ENCODE measurements at regions not wholly inside any gene's neighbourhood (a gene's known extent, or its start where the extent isn't known, plus 50 kb on each side); places are given as distances from the start of the nearest gene placed in this dataset.

DNA sequence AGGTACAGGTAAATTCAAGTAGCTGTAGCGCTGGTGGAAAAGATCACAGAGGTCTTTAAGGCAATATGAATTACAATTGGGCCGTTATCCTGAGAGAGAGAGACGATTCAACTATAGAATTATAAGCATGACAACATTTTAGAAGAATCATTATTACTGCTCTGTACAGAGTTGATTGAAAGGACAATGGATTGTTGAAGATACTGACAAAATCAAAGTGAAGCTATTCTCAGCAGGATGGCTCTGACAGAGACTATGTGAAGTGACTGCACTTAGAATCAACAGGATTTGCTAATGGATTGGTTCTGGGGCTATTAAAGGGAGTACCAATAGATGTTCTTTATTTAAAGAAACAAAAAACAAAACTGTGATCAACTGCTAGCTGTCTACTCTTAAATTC, 634.8 kb upstream of the GRM3 start:
- DNase-seq (ENCODE audit: low spot score): no peak
- Histone ChIP-seq H3K27me3 (no peaks in the 10 kb centered on the region), H3K4me3 (no peak overlapping the region), H3K4me1 (no peaks in the 10 kb centered on the region), H3K36me3 (no peaks in the 10 kb centered on the region), H3K27ac (no peak overlapping the region), H3K9me3 (no peaks in the 10 kb centered on the region)
- no peak for TF ChIP-seq CTCF (IDR thresholded peaks at IDR 0.05)

DNA sequence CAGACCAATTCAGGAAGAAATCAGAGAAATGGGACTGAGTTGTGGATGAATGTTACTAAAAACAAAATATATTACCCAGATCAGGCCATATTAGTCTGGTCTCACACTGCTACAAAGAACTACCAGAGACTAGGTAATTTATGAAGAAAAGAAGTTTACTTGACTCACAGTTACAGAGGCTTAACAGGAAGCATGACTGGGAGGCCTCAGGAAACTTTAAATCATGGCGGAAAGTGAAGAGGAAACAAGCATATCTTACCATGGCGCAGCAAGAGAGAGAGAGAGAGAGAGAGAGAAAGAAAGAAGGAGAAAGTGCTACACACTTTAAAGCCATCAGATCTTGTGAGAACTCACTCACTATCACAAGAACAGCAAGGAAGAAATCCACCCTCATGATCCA, 636.8 kb upstream of the GRM3 start:
- TF ChIP-seq CTCF (IDR thresholded peaks at IDR 0.05): no peak
- Histone ChIP-seq H3K27ac (no peak overlapping the region), H3K4me3 (no peak overlapping the region), H3K36me3 (no peaks in the 10 kb centered on the region), H3K9me3 (peaks cover 3 to 9% of the 10 kb centered on the region in 2 donors), H3K4me1 (no peaks in the 10 kb centered on the region), H3K27me3 (no peaks in the 10 kb centered on the region)
- DNase-seq (ENCODE audit: low spot score): no peak

GRCh38 chr7:86002858-86003257, 640.9 kb upstream of the GRM3 start:
- Histone ChIP-seq H3K27me3 (no peaks in the 10 kb centered on the region), H3K9me3 (peaks cover 8 to 19% of the 10 kb centered on the region in 2 donors), H3K27ac (no peak overlapping the region), H3K36me3 (no peaks in the 10 kb centered on the region), H3K4me3 (no peak overlapping the region), H3K4me1 (no peaks in the 10 kb centered on the region)
- no peak for DNase-seq (ENCODE audit: low spot score)
- TF ChIP-seq CTCF (IDR thresholded peaks at IDR 0.05): no peak

DNA sequence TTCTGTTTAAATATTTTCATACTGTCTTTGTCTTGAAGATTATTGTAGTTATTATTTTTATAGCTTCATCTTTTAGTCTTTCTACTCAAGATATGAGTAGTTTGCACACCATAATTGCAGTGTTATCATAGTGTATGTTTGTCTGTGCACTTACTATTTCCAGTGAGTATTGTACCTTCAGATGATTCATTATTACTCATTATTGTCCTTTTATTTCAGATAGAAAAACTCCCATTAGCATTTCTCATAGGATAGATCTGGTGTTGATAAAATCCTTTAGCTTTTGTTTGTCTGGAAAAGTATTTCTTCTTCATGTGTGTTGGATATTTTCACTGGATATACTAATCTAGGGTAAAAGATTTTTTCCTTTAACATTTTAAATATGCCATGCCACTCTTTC, 646.2 kb upstream of the GRM3 start:
- peaks cover 8 to 16% of the 10 kb centered on the region in 2 donors for H3K9me3 ChIP-seq
- no peak overlapping the region for H3K27ac ChIP-seq
- no peaks in the 10 kb centered on the region for H3K4me1 ChIP-seq
- H3K27me3 ChIP-seq: no peaks in the 10 kb centered on the region
- DNase-seq (ENCODE audit: low spot score): no peak
- TF ChIP-seq CTCF (IDR thresholded peaks at IDR 0.05): no peak
- H3K36me3 ChIP-seq: no peaks in the 10 kb centered on the region
- no peak overlapping the region for H3K4me3 ChIP-seq

DNA sequence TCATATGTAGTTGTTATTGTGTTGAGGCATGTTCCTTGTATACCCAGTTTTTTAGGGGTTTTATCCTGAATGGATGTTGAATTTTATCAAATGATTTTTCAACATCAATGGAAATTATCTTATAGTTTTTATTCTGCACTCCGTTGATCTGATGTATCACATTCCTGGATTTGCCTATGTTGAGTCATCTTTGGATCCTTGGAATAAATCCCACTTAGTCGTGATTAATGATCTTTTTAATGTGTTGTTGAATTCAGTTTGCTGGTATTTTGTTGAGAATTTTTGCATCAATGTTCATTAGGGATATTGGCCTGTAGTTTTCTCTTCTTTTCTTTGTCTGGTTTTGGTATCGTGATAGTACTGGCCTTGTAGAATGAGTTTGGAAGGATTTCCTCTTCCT, 648.6 kb upstream of the GRM3 start:
- TF ChIP-seq CTCF (IDR thresholded peaks at IDR 0.05): no peak
- Histone ChIP-seq H3K27ac (no peak overlapping the region), H3K4me1 (no peaks in the 10 kb centered on the region), H3K36me3 (no peaks in the 10 kb centered on the region), H3K4me3 (no peak overlapping the region), H3K9me3 (no peaks in the 10 kb centered on the region), H3K27me3 (no peaks in the 10 kb centered on the region)
- no peak for DNase-seq (ENCODE audit: low spot score)

DNA sequence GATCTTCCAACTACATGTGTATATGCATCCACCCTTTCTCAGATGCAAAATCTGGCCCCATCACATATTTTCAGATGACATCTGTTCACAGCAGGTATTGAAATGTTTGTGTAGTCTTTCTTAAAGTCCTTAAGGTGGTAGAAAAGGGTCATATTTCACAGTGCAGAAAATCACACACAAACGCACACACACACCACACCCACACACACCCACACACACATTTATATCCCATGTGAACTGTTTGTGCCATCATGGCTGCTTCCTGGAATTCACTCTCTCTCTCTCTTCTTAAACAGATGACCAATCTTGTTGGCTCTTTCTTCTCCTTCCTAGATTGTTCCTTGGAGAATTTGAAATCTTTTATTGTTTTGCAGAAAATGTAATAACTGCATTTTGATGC, 663.0 kb upstream of the GRM3 start:
- H3K27ac ChIP-seq: no peak overlapping the region
- no peaks in the 10 kb centered on the region for H3K27me3 ChIP-seq
- H3K4me1 ChIP-seq: no peaks in the 10 kb centered on the region
- H3K4me3 ChIP-seq: no peak overlapping the region
- no peaks in the 10 kb centered on the region for H3K36me3 ChIP-seq
- no peak for TF ChIP-seq CTCF (IDR thresholded peaks at IDR 0.05)
- no peak for DNase-seq (ENCODE audit: low spot score)
- H3K9me3 ChIP-seq: no peaks in the 10 kb centered on the region
